ENCODE measurements at regions not wholly inside any gene's neighbourhood (a gene's known extent, or its start where the extent isn't known, plus 50 kb on each side); places are given as distances from the start of the nearest gene placed in this dataset.
"Not testable (repeated sequence)": the region's sequence is repeated elsewhere in the genome, so short reads cannot be mapped to it uniquely, and the experiment has no call there.

DNA sequence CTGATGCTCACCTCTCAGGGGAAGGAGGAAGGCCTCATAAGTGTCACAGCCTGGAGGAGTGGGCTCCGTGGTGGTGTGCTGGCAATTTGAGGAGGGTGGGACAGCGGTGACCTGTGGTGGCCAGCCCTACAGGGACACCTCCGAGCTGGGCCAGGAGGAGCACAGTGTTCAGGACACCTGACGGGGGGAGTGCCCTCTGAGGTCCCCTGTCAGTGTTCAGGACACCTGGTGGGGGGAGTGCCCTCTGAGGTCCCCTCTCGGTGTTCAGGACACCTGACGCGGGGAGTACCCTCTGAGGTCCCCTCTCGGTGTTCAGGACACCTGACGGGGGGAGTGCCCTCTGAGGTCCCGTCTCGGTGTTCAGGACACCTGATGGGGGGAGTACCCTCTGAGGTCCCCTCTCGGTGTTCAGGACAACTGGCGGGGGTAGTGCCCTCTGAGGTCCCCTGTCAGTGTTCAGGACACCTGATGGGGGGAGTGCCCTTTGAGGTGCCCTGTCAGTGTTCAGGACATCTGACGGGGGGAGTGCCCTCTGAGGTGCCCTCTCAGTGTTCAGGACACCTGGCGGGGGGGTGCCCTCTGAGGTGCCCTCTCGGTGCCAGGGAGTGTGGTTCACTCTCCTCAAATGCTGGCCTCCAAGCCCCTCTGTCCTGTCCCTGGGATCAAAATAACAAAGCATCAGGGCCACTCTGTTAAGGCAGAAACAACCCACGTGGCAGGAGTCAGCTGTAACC is 73.4 kb upstream of the ZNF469 start:
- DNase-seq, result no peak

GRCh38 chr16:88309908-88310265 is 72.9 kb upstream of the ZNF469 start:
- no peak for DNase-seq

- DNase-seq, result no peak
Measured at GRCh38 chr16:88310796-88311605, 71.8 kb upstream of the ZNF469 start.

DNA sequence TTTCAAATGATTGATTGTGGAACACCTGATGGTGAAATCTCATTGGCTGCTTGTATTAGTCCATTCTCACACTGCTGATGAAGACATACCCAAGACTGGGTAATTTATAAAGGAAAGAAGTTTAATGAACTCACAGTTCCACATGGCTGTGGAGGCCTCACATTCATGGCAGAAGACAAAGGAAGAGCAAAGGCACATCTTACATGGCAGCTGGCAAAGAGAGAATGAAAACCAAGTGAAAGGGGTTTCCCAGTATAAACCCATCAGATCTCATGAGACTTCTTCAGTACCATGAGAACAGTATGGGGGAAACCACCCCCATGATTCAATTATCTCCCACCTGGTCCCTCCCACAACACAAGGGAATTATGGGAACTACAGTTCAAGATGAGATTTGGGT is 70.9 kb upstream of the ZNF469 start:
- DNase-seq, result not testable (repeated sequence)

DNA sequence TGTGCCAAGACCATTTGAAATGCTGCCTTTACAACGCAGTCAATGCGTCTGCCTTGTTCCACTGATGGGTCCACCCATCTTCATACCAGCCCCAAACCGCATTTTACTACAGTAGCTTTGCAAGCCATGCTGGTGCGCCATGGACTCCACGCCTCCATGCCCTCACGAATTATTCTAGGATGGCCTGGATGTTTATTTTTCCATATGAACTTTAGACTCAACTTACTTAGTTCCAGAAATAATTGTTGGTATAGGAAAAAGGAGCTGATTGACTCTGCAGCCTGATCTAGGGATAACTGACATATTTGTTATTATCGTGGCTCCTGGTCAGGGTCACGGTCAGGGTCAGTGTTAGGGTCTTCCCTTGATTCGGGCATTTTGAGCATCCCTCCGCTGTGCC is 70.0 kb upstream of the ZNF469 start:
- no peak for DNase-seq

DNA sequence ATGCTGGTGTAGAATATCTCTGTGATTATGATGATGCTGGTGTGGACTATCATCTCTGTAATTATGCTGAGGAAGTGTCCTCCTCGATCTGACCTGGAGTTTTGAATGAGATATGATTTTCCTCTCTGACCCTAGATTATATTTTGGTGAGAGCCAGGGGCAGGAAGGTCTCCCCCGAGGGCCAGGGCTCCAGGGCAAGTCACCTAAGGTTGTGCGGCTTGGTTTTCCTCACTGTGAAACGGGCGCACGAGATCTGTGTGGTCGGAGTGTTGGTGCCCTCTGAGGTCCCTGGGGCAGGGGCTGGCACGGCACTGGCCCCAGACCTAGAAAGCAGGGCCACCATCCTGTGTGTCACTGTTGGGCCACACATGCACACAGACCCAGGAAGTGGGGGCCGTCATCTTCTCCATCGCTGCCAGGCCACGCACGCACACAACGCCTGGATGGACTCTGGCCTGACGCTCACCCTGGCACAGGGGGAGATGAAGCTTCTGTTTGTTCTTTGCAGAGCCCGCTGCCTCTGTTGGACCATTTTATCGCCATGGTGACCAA is 67.7 kb upstream of the ZNF469 start:
- no peak for DNase-seq

GRCh38 chr16:88315543-88316105 is 67.1 kb upstream of the ZNF469 start:
- DNase-seq, result no peak

DNA sequence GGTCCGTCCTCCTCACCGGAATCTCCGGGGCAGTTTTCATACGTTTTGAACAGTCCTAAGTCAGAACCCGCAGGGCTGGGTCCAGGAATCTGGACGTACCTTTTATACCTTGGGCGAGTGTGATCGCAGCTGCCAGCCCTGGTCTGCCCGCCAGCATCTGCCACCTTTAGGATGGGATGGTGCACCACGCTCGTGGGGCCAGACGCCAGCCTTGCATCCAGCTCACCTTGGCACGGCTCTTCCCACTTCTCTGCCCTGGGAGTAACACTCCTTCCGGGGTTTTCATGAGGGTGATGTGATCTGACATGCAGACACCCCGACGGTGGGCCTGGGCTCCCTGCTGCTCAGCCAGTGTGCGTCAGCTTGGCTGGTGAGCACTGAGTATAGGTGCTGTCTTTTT is 66.6 kb upstream of the ZNF469 start:
- DNase-seq, result no peak

- no peak for DNase-seq
Measured at GRCh38 chr16:88316941-88317612, 65.7 kb upstream of the ZNF469 start.

DNA sequence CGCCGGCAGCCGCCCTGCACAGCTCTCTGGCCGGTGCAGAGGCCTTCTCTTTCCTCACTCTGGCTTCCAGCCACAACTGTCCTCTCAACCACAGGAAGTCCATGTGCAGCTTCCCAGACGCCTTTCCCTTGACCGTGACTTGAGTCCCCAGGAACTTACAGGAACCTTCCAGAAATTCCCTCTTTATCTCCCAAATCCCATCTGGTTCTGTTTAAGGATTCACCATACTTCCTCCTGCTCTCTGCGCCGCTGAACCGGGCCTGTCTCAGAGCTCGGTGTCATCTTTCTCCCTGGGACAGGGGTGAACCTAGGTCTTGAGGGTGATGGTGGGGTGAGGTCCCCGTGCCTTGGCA is 65.2 kb upstream of the ZNF469 start:
- DNase-seq, result no peak

DNA sequence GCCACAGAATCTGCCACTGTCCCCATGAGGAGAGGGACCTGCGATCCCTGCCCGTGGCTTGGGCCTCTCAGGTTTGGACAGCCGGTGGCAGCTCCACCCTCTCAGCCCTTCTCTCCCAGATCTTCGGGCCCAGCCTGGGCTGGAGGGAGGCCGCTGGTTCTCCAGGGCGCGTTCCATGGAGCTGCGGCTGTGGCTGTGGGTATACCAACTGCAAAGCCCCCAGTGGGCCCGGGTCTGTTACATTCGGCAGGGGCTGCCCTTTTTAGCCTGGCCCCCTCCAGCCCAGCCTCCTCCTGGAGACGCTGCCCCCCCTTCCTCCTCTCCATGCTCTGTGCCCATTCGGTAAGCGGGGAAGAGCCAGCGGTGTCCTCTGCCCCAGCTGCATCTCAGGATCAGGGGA is 64.7 kb upstream of the ZNF469 start:
- DNase-seq, result no peak

GRCh38 chr16:88318521-88318920 is 64.2 kb upstream of the ZNF469 start:
- DNase-seq, result no peak

DNA sequence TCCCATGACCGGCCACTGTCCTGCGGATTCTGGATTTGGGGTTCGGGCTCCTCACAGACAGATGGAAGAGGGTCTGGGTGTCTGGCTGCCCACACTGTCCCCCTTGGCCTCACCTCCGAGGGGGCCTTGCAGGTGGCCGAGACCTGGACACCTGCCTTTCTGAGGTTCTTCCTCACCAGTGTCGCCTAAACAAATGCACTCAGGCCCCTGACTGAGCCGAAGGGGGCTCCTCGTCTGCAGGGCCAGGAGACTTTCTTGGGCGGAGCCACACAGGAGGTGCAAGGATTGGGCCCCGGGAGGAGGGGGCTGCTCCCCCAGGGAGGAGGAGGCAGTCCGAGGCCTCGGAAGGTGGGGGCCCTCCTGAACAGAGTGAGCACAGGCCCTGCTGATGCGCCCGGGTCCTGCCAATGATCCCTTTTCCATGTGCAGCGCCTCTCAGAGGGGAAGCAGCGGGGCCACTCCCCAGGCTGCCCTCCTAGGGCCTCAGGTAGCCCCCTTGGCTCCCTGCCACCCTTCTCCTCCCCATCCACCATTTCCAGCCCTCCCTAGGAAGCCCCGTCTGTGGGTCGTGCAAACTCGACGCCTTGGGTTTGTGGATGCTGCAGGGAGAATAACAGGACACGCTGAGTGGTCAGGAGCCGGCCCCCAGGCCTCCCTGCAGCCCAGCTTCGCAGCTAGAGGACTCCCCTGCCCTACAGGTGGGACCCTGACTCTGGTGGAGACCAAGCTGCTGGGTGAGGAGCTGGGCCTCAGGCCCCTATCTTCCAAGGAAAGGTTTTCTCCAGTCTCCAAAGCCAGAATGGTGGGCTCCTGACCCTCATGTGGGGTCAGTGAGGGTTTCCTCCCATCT is 63.4 kb upstream of the ZNF469 start:
- DNase-seq, result no peak

DNA sequence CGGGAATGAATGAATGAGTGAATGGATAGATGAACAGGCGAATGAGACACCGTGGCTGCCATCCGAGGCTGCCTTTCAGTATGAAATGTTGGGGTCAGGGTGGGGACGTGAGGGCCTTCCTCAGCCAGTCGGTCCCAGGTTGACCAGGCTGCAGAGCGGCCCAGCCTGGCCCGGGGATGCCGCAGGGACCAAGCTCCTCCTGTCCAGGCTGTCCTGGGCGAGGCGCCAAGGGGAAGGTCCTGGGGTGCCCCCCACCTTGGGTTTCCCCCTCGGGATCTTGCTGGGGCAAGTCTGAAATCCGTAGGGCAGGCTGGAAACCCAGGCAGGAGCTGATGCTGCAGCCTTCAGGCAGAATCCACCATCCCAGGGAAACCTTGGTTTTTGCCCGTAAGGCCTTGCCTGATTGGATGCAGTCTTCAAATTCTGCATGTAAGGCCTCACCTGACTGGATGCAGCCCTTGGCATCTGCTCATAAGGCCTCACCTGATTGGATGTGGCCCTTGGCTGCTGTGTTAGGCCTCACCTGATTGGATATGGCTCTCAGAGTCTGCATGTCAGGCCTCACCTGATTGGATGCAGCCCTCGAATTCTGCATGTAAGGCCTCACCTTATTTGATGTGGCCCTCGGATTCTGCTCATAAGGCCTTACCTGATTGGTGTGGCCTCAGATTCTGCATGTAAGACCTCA is 61.7 kb upstream of the ZNF469 start:
- DNase-seq, result no peak

- no peak for DNase-seq
Measured at GRCh38 chr16:88321635-88322499, 60.9 kb upstream of the ZNF469 start.

GRCh38 chr16:88322500-88322970 is 60.2 kb upstream of the ZNF469 start:
- no peak for DNase-seq

DNA sequence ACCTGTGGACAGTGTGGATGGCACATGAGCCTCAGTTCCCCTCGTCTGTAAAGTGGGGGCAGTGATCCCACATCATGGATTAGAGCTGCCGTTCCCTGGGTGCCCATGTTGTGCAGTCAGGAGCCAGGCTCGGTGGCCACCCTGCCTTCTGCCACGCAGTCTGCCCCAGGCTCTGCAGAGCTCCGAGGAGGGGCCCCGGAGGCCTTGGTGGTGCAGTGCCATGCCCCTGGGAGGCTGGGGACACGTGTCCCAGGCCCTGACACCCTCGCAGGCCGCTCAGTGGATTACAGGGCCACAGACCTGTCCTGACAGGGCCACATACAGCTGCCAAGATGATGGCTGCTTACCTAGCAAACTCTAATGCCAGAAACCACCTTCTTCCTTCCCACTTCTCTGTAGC is 59.7 kb upstream of the ZNF469 start:
- no peak for DNase-seq

DNA sequence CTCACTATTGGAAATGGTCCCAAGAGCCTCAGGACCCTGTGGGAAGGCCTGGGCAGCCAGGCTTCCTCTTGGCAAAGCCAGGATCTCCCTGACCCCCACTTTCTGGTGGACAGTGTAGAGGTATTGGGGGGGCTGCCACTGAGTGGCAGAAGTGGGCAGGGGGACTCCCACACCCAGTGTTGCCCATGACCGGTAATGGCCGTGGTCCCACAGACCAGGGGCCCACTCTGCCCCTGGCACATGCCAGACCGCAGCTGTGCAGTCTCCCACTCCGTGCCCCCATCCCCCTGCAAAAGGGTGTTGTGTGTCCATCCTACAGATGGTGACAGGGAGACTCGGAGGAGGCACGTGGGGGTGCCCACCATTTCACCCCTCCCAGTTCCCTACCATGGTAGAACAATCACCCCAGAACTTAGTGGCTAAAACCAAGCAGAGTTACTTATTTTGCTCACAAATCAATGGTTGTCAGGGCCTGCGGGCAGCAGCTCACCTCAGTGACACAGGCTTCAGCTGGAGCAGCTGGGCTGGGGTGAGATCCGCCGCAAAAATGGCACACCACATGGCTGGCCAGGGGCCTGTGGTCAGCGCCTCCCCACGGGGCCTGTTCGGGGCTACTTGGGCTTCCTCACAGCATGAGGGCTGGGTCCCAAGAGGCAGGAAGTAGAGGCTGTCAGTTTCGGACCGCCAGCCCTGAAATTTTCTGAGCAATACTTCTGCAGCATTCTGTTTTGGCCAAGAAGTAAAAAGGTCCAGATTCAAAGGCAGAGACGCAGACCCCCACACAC is 59.0 kb upstream of the ZNF469 start:
- DNase-seq, result no peak

DNA sequence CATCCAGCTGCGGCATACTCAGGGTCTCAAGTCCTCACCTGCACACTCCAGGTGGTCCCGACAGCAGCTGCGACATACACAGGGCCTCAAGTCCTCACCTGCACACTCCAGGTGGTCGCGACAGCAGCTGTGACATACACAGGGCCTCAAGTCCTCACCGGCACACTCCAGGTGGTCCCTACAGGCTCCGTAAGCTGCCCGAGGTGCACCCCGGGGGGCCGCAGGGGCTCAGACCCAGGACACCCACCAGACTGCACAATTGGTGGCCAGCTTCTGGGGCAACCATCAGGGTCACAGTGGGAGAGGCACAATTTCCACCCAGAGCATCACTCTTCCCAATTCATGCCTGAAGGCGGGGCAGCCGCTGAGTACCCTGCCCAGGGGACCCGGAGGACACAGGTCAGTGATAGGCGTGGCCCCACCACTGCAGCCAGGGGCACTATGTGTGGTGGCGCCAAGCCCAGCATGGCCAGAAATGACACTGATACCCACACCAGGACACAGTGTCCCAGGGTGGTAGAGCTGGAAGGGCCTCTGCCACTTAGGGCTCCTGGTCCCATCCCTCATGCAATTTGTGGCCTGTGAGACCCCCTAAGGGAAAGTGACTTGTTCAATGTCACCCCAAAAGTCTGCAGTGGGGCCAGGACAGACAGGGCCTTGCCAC is 57.5 kb upstream of the ZNF469 start:
- DNase-seq, result no peak

All from NCI-H748 treated with DMSO at 0.1 percent for 48 hours (cell line).